Bronchial epithelial cell (primary cell): ENCODE measurements at regions not wholly inside any gene's neighbourhood (a gene's known extent, or its start where the extent isn't known, plus 50 kb on each side); places are given as distances from the start of the nearest gene placed in this dataset.
"Not testable (repeated sequence)": the region's sequence is repeated elsewhere in the genome, so short reads cannot be mapped to it uniquely, and the experiment has no call there.

ENCODE experiments used
- DNase-seq: peaks from one replicate; pipeline ENCODE4 v3.0.0-alpha.2; 2010; ENCODE audit warnings: low read depth
- FAIRE-seq: peaks from 2 replicates; lab custom pipeline; 2011; peaks lifted over from hg19 to GRCh38; lab: Jason Lieb, UNC
- H3K27me3 ChIP-seq: 2 replicates; pipeline ENCODE4 v1.5.1; 2011; ENCODE audit warnings: low read length; ENCODE audit not compliant: control insufficient read depth, insufficient read depth
- H3K36me3 ChIP-seq: 2 replicates; pipeline ENCODE4 v1.5.1; 2011; ENCODE audit warnings: low read length; ENCODE audit not compliant: control insufficient read depth, insufficient read depth
- H3K4me3 ChIP-seq: 2 replicates; pipeline ENCODE4 v1.5.1; 2011; ENCODE audit warnings: mild to moderate bottlenecking, low read depth, low read length, control low read depth
- TF ChIP-seq, protein P1 (sequence below): IDR thresholded peaks from 2 replicates; pipeline ENCODE4 v1.5.1; 2011; ENCODE audit warnings: mild to moderate bottlenecking, moderate library complexity, low read length, control low read depth, inconsistent platforms; ENCODE audit not compliant: insufficient read depth, severe bottlenecking

GRCh38 chr6:113788586-113788985 is 68.6 kb upstream of the MARCKS start:
- FAIRE-seq, result no peak
- H3K27me3 ChIP-seq, result no peaks in the 10 kb centered on the region
- H3K36me3 ChIP-seq, result no peaks in the 10 kb centered on the region
- DNase-seq, result no peak
- H3K4me3 ChIP-seq, result no peak overlapping the region
- TF ChIP-seq, protein P1, sequence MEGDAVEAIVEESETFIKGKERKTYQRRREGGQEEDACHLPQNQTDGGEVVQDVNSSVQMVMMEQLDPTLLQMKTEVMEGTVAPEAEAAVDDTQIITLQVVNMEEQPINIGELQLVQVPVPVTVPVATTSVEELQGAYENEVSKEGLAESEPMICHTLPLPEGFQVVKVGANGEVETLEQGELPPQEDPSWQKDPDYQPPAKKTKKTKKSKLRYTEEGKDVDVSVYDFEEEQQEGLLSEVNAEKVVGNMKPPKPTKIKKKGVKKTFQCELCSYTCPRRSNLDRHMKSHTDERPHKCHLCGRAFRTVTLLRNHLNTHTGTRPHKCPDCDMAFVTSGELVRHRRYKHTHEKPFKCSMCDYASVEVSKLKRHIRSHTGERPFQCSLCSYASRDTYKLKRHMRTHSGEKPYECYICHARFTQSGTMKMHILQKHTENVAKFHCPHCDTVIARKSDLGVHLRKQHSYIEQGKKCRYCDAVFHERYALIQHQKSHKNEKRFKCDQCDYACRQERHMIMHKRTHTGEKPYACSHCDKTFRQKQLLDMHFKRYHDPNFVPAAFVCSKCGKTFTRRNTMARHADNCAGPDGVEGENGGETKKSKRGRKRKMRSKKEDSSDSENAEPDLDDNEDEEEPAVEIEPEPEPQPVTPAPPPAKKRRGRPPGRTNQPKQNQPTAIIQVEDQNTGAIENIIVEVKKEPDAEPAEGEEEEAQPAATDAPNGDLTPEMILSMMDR, result no peak

DNA sequence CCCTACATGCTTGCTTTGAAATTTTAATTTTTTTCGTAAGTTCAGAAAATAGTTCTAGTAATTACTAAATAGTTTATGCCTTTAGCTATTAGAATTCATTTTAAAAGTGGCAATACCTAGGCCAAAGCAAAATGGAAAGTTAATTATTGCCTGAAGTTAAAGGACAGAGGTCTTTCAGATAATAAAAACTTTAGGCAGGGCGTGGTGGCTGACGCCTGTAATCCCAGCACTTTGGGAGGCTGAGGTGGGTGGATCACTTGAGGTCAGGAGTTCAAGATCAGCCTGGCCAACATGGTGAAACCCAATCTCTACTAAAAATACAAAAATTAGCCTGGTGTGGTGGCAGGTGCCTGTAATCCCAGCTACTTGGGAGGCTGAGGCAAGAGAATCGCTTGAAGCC is 65.9 kb upstream of the MARCKS start:
- H3K27me3 ChIP-seq, H3K36me3 ChIP-seq, DNase-seq, FAIRE-seq, H3K4me3 ChIP-seq: not testable (repeated sequence)

DNA sequence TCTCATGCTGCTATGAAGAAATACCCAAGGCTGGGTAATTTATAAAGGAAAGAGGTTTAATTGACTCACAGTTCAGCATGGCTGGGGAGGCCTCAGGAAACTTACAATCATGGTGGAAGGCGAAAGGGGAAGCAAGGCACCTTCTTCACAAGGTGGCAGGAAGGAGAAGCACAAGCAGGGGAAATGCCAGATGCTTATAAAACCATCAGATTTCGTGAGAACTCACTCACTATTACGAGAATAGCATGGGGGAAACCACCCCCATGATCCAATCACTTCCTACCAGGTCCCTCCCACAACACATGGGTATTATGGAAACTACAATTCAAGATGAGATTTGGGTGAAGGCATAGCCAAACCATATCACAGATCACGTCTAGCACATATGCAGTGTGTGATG is 61.8 kb upstream of the MARCKS start:
- FAIRE-seq, H3K27me3 ChIP-seq, H3K4me3 ChIP-seq, DNase-seq, H3K36me3 ChIP-seq: not testable (repeated sequence)

DNA sequence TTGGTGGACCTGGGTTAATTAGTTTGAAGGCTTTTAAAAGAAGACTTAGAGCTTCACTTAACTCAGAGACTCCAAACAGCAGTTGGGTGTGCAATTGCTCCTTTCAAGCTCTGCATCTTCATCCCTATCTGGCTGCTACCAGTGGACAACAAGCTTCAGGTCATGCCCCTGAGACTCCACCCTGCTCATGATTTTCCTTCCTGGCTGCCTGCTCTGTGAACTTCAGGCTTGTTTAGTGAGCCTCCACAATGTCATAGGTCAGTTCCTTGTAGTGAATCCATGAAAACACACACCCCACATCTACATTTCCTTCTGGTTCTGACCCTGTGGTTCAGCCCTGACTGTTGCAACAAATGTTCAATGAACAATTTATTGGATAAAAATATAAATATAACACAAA is 61.1 kb upstream of the MARCKS start:
- TF ChIP-seq, protein P1, result no peak
- FAIRE-seq (no peak), DNase-seq (no peak)
- H3K4me3 ChIP-seq, result no peak overlapping the region
- no peaks in the 10 kb centered on the region for H3K36me3 ChIP-seq
- no peaks in the 10 kb centered on the region for H3K27me3 ChIP-seq

GRCh38 chr6:113802779-113803178 is 54.4 kb upstream of the MARCKS start:
- TF ChIP-seq, protein P1, result no peak
- DNase-seq (no peak), FAIRE-seq (no peak)

GRCh38 chr6:113805173-113805790 is 51.9 kb upstream of the MARCKS start:
- Histone ChIP-seq H3K36me3 (no peaks in the 10 kb centered on the region), H3K4me3 (no peak overlapping the region), H3K27me3 (no peaks in the 10 kb centered on the region)
- DNase-seq (no peak), FAIRE-seq (peak; percentile 43)
- TF ChIP-seq, protein P1, result no peak

More at GRCh38 chr6:113802779-113803178, 54.4 kb upstream of the MARCKS start:
- Histone ChIP-seq H3K36me3 (no peaks in the 10 kb centered on the region), H3K27me3 (no peaks in the 10 kb centered on the region), H3K4me3 (no peak overlapping the region)
